H9 (cell line): ENCODE measurements at regions not wholly inside any gene's neighbourhood (a gene's known extent, or its start where the extent isn't known, plus 50 kb on each side); places are given as distances from the start of the nearest gene placed in this dataset.
A peak's percentile ranks its signal among the peaks of the same experiment; 100 is the strongest.

Source experiments
- DNase-seq: peaks from one replicate; pipeline ENCODE4 v3.0.0-alpha.2; 2017
- H2AFZ ChIP-seq: one replicate; pipeline ENCODE4 v1.6.1; 2013; ENCODE audit warnings: mild to moderate bottlenecking, low read length, control low read depth, moderate library complexity
- H2AK5ac ChIP-seq: 2 replicates; pipeline ENCODE4 v1.6.1; 2013; ENCODE audit warnings: low read length, control low read depth, mixed read lengths; ENCODE audit not compliant: insufficient read length
- H2BK120ac ChIP-seq: one replicate; pipeline ENCODE4 v1.6.1; 2013; ENCODE audit warnings: low read depth, mild to moderate bottlenecking, low read length, control low read depth, inconsistent platforms; ENCODE audit not compliant: poor library complexity, severe bottlenecking
- H2BK12ac ChIP-seq: 2 replicates; pipeline ENCODE4 v1.6.1; 2013; ENCODE audit warnings: low read length, control low read depth, mixed read lengths, low read depth; ENCODE audit not compliant: insufficient read length
- H2BK15ac ChIP-seq: 2 replicates; pipeline ENCODE4 v1.6.1; 2013; ENCODE audit warnings: low read depth, low read length, control low read depth
- H2BK20ac ChIP-seq: one replicate; pipeline ENCODE4 v1.6.1; 2013; ENCODE audit warnings: low read depth, mild to moderate bottlenecking, low read length, control low read depth, inconsistent platforms; ENCODE audit not compliant: poor library complexity, severe bottlenecking
- H2BK5ac ChIP-seq: 2 replicates; pipeline ENCODE4 v1.6.1; 2013; ENCODE audit warnings: low read length, control low read depth, mixed read lengths; ENCODE audit not compliant: insufficient read length
- H3K14ac ChIP-seq: 2 replicates; pipeline ENCODE4 v1.6.1; 2013; ENCODE audit warnings: low read length, control low read depth; ENCODE audit not compliant: insufficient read depth
- H3K18ac ChIP-seq: 2 replicates; pipeline ENCODE4 v1.6.1; 2013; ENCODE audit warnings: low read depth, mild to moderate bottlenecking, mixed read lengths, low read length, control low read depth; ENCODE audit not compliant: insufficient read length
- H3K23ac ChIP-seq: 2 replicates; pipeline ENCODE4 v1.6.1; 2013; ENCODE audit warnings: low read length, control low read depth, mixed read lengths, low read depth; ENCODE audit not compliant: insufficient read length
- H3K23me2 ChIP-seq: 2 replicates; pipeline ENCODE4 v1.6.1; 2013; ENCODE audit warnings: low read depth, mild to moderate bottlenecking, mixed read lengths, low read length, control low read depth; ENCODE audit not compliant: insufficient read length, poor library complexity, severe bottlenecking
- H3K27ac ChIP-seq: 2 replicates; pipeline ENCODE4 v1.5.1; 2013; ENCODE audit warnings: low read length, control low read depth, mixed read lengths, low read depth; ENCODE audit not compliant: insufficient read length
- H3K27me3 ChIP-seq: 2 replicates; pipeline ENCODE4 v1.6.1; 2013; ENCODE audit warnings: low read length, control low read depth, inconsistent platforms; ENCODE audit not compliant: insufficient read depth
- H3K4ac ChIP-seq: 2 replicates; pipeline ENCODE4 v1.6.1; 2013; ENCODE audit warnings: low read depth, mild to moderate bottlenecking, control low read depth, inconsistent platforms, low read length, moderate library complexity
- H3K4me1 ChIP-seq: 2 replicates; pipeline ENCODE4 v1.6.1; 2013; ENCODE audit warnings: low read length, control low read depth, inconsistent platforms; ENCODE audit not compliant: insufficient read depth
- H3K4me2 ChIP-seq: 2 replicates; pipeline ENCODE4 v1.6.1; 2013; ENCODE audit warnings: low read length, control low read depth, mixed read lengths; ENCODE audit not compliant: insufficient read length, insufficient read depth
- H3K56ac ChIP-seq: 2 replicates; pipeline ENCODE4 v1.6.1; 2013; ENCODE audit warnings: low read depth, mild to moderate bottlenecking, mixed read lengths, low read length, control low read depth; ENCODE audit not compliant: insufficient read length
- H3K79me1 ChIP-seq: 2 replicates; pipeline ENCODE4 v1.6.1; 2013; ENCODE audit warnings: low read depth, mild to moderate bottlenecking, moderate library complexity, low read length, control low read depth, inconsistent platforms; ENCODE audit not compliant: insufficient read depth, poor library complexity, severe bottlenecking
- H3K79me2 ChIP-seq: 2 replicates; pipeline ENCODE4 v1.6.1; 2013; ENCODE audit warnings: low read length, control low read depth, inconsistent platforms; ENCODE audit not compliant: insufficient read depth
- H3K9ac ChIP-seq: 2 replicates; pipeline ENCODE4 v1.6.1; 2013; ENCODE audit warnings: low read length, control low read depth, mixed read lengths; ENCODE audit not compliant: insufficient read length; ENCODE audit errors: extremely low read depth
- H3K9me3 ChIP-seq: one replicate; pipeline ENCODE4 v1.6.1; 2013; ENCODE audit warnings: low read depth, low read length, inconsistent platforms; ENCODE audit not compliant: control insufficient read depth
- H3T11ph ChIP-seq: one replicate; pipeline ENCODE4 v1.6.1; 2013; ENCODE audit warnings: mild to moderate bottlenecking, low read length, control low read depth, inconsistent platforms
- H4K20me1 ChIP-seq: one replicate; pipeline ENCODE4 v1.6.1; 2013; ENCODE audit not compliant: control insufficient read depth, insufficient read length, insufficient read depth
- H4K5ac ChIP-seq: 2 replicates; pipeline ENCODE4 v1.6.1; 2013; ENCODE audit warnings: low read depth, mild to moderate bottlenecking, mixed read lengths, low read length, control low read depth; ENCODE audit not compliant: insufficient read length
- H4K8ac ChIP-seq: replicated peaks from 2 replicates; pipeline ENCODE4 v1.6.1; 2013; ENCODE audit warnings: low read length, control low read depth, mixed read lengths, low read depth; ENCODE audit not compliant: insufficient read length
- H4K91ac ChIP-seq: 2 replicates; pipeline ENCODE4 v1.6.1; 2013; ENCODE audit warnings: low read depth, mild to moderate bottlenecking, moderate library complexity, mixed read lengths, low read length, control low read depth; ENCODE audit not compliant: insufficient read length
- H3K27ac Mint-ChIP-seq, 3 experiments: 2 replicates in 2 of 3; 3 replicates in 1 of 3; pipeline ENCODE4 v1.8.0; 2020 to 2021; ENCODE audit warnings: mixed read lengths in 3 of 3, mild to moderate bottlenecking in 1 of 3, moderate library complexity in 1 of 3
- H3K27me3 Mint-ChIP-seq: 2 replicates; pipeline ENCODE4 v1.8.0; 2021; ENCODE audit warnings: low read depth, mild to moderate bottlenecking, moderate library complexity, mixed read lengths
- H3K36me3 Mint-ChIP-seq, 3 experiments: 2 replicates in 2 of 3; 3 replicates in 1 of 3; pipeline ENCODE4 v1.8.0; 2020 to 2021; ENCODE audit warnings: low read depth in 3 of 3, mixed read lengths in 3 of 3; ENCODE audit not compliant: insufficient read depth in 1 of 3
- H3K4me1 Mint-ChIP-seq, 2 experiments: 2 replicates each; pipeline ENCODE4 v1.8.0; 2020; ENCODE audit warnings: mixed read lengths in 2 of 2
- H3K4me3 Mint-ChIP-seq, 2 experiments: 2 replicates in 1 of 2; 3 replicates in 1 of 2; pipeline ENCODE4 v1.8.0; 2020 to 2021; ENCODE audit warnings: mild to moderate bottlenecking in 2 of 2, mixed read lengths in 2 of 2, moderate library complexity in 1 of 2
- H3K9me3 Mint-ChIP-seq, 2 experiments: 2 replicates in 1 of 2; 3 replicates in 1 of 2; pipeline ENCODE4 v1.8.0; 2020; ENCODE audit warnings: mild to moderate bottlenecking in 2 of 2, mixed read lengths in 2 of 2, moderate library complexity in 1 of 2
- CTCF ChIP-seq: fragments of 200-600 bp; sonication (generic); conservative IDR thresholded peaks from 3 replicates; pipeline ENCODE4 v1.8.0; 2021; ENCODE audit warnings: antibody characterized with exemption, mild to moderate bottlenecking
- WGBS: extraction: QIAGEN DNeasy Blood & Tissue Kit; methylation state at CpG from one replicate; pipeline ENCODE4 v1.1.7; 2013; ENCODE audit warnings: missing lambda C conversion rate, low lambda C conversion rate, mixed read lengths; ENCODE audit not compliant: insufficient read length; ENCODE audit errors: extremely low coverage; 5-methylcytosine and 5-hydroxymethylcytosine counted together

- H3K56ac ChIP-seq, result no peak overlapping the region
- no peak overlapping the region for H4K8ac ChIP-seq
- Mint-ChIP-seq H3K4me3 (peak overlapping the region in 1 of 2 experiments; percentile 68; a peak in 3 of 5 replicates), H3K9me3 (peaks cover 0 to 5% of the 10 kb centered on the region in 2 experiments; a peak in 2 of 5 replicates), H3K36me3 (peaks cover 0 to 5% (median 0%) of the 10 kb centered on the region in 3 experiments; a peak in 2 of 7 replicates), H3K27ac (no peak overlapping the region), H3K27me3 (peaks cover 19% of the 10 kb centered on the region), H3K4me1 (peaks cover 2 to 7% of the 10 kb centered on the region in 2 experiments; a peak in 2 of 4 replicates)
- WGBS, result no CpG with 5 or more reads among the region's 7 CpGs
- no peak for TF ChIP-seq CTCF
- no peak overlapping the region for H2AK5ac ChIP-seq
- H4K20me1 ChIP-seq, result no peaks in the 10 kb centered on the region
- no peak overlapping the region for H2BK20ac ChIP-seq
- no peak overlapping the region for H4K91ac ChIP-seq
- H3K18ac ChIP-seq, result no peak overlapping the region
- H3K9me3 ChIP-seq, result no peaks in the 10 kb centered on the region
- peak overlapping the region; percentile 59; the same call in 1 of the 2 replicates for H3K14ac ChIP-seq
- H3K23ac ChIP-seq, result no peak overlapping the region
- no peak overlapping the region for H3T11ph ChIP-seq
- H3K79me2 ChIP-seq, result no peaks in the 10 kb centered on the region
- no peak overlapping the region for H2BK5ac ChIP-seq
- H3K27ac ChIP-seq, result no peak overlapping the region
- no peak overlapping the region for H3K9ac ChIP-seq
- H3K79me1 ChIP-seq, result no peaks in the 10 kb centered on the region
- no peak overlapping the region for H2BK120ac ChIP-seq
- H3K27me3 ChIP-seq, result no peaks in the 10 kb centered on the region; the same call in 1 of the 2 replicates
- H3K4me1 ChIP-seq, result no peaks in the 10 kb centered on the region
- H2AFZ ChIP-seq, result no peak overlapping the region
- H3K23me2 ChIP-seq, result no peaks in the 10 kb centered on the region
- no peak overlapping the region for H2BK12ac ChIP-seq
- no peak overlapping the region for H3K4ac ChIP-seq
- DNase-seq, result no peak
- H3K4me2 ChIP-seq, result no peak overlapping the region
- no peak overlapping the region for H4K5ac ChIP-seq
- H2BK15ac ChIP-seq, result no peak overlapping the region
Observed at GRCh38 chr7:131908714-131909113, 352.3 kb upstream of the PODXL start.
